NT2/D1 (cell line): ENCODE measurements at regions not wholly inside any gene's neighbourhood (a gene's known extent, or its start where the extent isn't known, plus 50 kb on each side); places are given as distances from the start of the nearest gene placed in this dataset.

Source experiments
- SUZ12 ChIP-seq: IDR thresholded peaks from 2 replicates; pipeline ENCODE4 v1.6.1; 2011; ENCODE audit not compliant: insufficient read length, insufficient read depth; ENCODE audit errors: extremely low read depth
- YY1 ChIP-seq: IDR thresholded peaks from 2 replicates; pipeline ENCODE4 v1.6.1; 2011; ENCODE audit not compliant: insufficient read length, insufficient read depth
- ZNF274 ChIP-seq: IDR thresholded peaks from 2 replicates; pipeline ENCODE4 v1.6.1; 2011; ENCODE audit warnings: mild to moderate bottlenecking, low read depth, low read length

- no peak for TF ChIP-seq SUZ12
- TF ChIP-seq ZNF274 = no peak
- no peak for TF ChIP-seq YY1
Observed at GRCh38 chr12:127149226-127149964, 1117.6 kb upstream of the TMEM132C start.
